ENCODE measurements at regions not wholly inside any gene's neighbourhood (a gene's known extent, or its start where the extent isn't known, plus 50 kb on each side); places are given as distances from the start of the nearest gene placed in this dataset.

- H3K4me1 Mint-ChIP-seq = peaks cover 48% of the 10 kb centered on the region
- no peak overlapping the region for H3K4me3 ChIP-seq (ENCODE audit: low read length)
- 83 to 92% methylated on average over 1 to 5 of the region's 5 CpGs for WGBS, 2 experiments (ENCODE audit: insufficient coverage in 1 of 2, insufficient read length in 1 of 2)
Measured at GRCh38 chr6:103983011-103983410, 876.7 kb downstream of the HACE1 start.

GRCh38 chr6:103982574-103982973, 877.1 kb downstream of the HACE1 start:
- WGBS, 2 experiments (ENCODE audit: insufficient coverage in 1 of 2, insufficient read length in 1 of 2) = 98 to 100% methylated on average over 2 to 4 of the region's 4 CpGs
- DNase-seq = no peak
- H3K27ac Mint-ChIP-seq = no peak overlapping the region
- peaks cover 3% of the 10 kb centered on the region for H3K27me3 Mint-ChIP-seq (ENCODE audit: insufficient read depth)
- H3K36me3 Mint-ChIP-seq (ENCODE audit: low read depth) = peaks cover 4% of the 10 kb centered on the region
- H3K9ac ChIP-seq (ENCODE audit: extremely low read depth, low read length, poor library complexity, severe bottlenecking) = no peak overlapping the region
- H3K27ac ChIP-seq (ENCODE audit: low read depth, low read length) = no peak overlapping the region
- H3K4me1 ChIP-seq (ENCODE audit: control insufficient read depth, insufficient read depth, low read length) = peaks cover 6% of the 10 kb centered on the region
- no peaks in the 10 kb centered on the region for H3K27me3 ChIP-seq (ENCODE audit: control insufficient read depth, insufficient read depth, low read length, poor library complexity, severe bottlenecking)
- peaks cover 44% of the 10 kb centered on the region for H3K4me1 Mint-ChIP-seq
- H3K4me3 Mint-ChIP-seq = no peak overlapping the region
- H3K36me3 ChIP-seq (ENCODE audit: control insufficient read depth, insufficient read depth, low read length) = no peaks in the 10 kb centered on the region
- no peaks in the 10 kb centered on the region for H3K9me3 ChIP-seq (ENCODE audit: control insufficient read depth, low read length)
- peaks cover 11% of the 10 kb centered on the region for H3K9me3 Mint-ChIP-seq
- H3K4me3 ChIP-seq (ENCODE audit: low read length) = no peak overlapping the region
- no peak for TF ChIP-seq CTCF (conservative IDR thresholded peaks at IDR 0.05)

More at GRCh38 chr6:103983011-103983410, 876.7 kb downstream of the HACE1 start:
- Histone ChIP-seq H3K9ac (ENCODE audit: extremely low read depth, low read length, poor library complexity, severe bottlenecking) (no peak overlapping the region), H3K27me3 (ENCODE audit: control insufficient read depth, insufficient read depth, low read length, poor library complexity, severe bottlenecking) (no peaks in the 10 kb centered on the region), H3K4me1 (ENCODE audit: control insufficient read depth, insufficient read depth, low read length) (peaks cover 8% of the 10 kb centered on the region), H3K27ac (ENCODE audit: low read depth, low read length) (no peak overlapping the region), H3K9me3 (ENCODE audit: control insufficient read depth, low read length) (no peaks in the 10 kb centered on the region), H3K36me3 (ENCODE audit: control insufficient read depth, insufficient read depth, low read length) (no peaks in the 10 kb centered on the region)
- TF ChIP-seq CTCF (conservative IDR thresholded peaks at IDR 0.05) = no peak
- peaks cover 3% of the 10 kb centered on the region for H3K27me3 Mint-ChIP-seq (ENCODE audit: insufficient read depth)
- DNase-seq = no peak
- H3K27ac Mint-ChIP-seq = no peak overlapping the region
- H3K4me3 Mint-ChIP-seq = no peak overlapping the region
- peaks cover 4% of the 10 kb centered on the region for H3K36me3 Mint-ChIP-seq (ENCODE audit: low read depth)
- H3K9me3 Mint-ChIP-seq = peaks cover 11% of the 10 kb centered on the region

- peaks cover 11% of the 10 kb centered on the region for H3K9me3 Mint-ChIP-seq
- whole genome bisulfite sequencing, 2 experiments (ENCODE audit: insufficient coverage in 1 of 2, insufficient read length in 1 of 2) = 95 to 100% methylated on average over 1 to 2 of the region's 2 CpGs
- no peak overlapping the region for H3K27ac Mint-ChIP-seq
- Histone ChIP-seq H3K27ac (ENCODE audit: low read depth, low read length) (no peak overlapping the region), H3K9ac (ENCODE audit: extremely low read depth, low read length, poor library complexity, severe bottlenecking) (no peak overlapping the region), H3K4me3 (ENCODE audit: low read length) (no peak overlapping the region), H3K36me3 (ENCODE audit: control insufficient read depth, insufficient read depth, low read length) (no peaks in the 10 kb centered on the region), H3K4me1 (ENCODE audit: control insufficient read depth, insufficient read depth, low read length) (peaks cover 6% of the 10 kb centered on the region), H3K9me3 (ENCODE audit: control insufficient read depth, low read length) (no peaks in the 10 kb centered on the region), H3K27me3 (ENCODE audit: control insufficient read depth, insufficient read depth, low read length, poor library complexity, severe bottlenecking) (no peaks in the 10 kb centered on the region)
- H3K36me3 Mint-ChIP-seq (ENCODE audit: low read depth) = peaks cover 4% of the 10 kb centered on the region
- DNase-seq = no peak
- peaks cover 21% of the 10 kb centered on the region for H3K4me1 Mint-ChIP-seq
- no peak for TF ChIP-seq CTCF (conservative IDR thresholded peaks at IDR 0.05)
- peaks cover 3% of the 10 kb centered on the region for H3K27me3 Mint-ChIP-seq (ENCODE audit: insufficient read depth)
- H3K4me3 Mint-ChIP-seq = no peak overlapping the region
Measured at GRCh38 chr6:103979308-103979707, 880.4 kb downstream of the HACE1 start.
